Epidermal melanocyte (primary cell): ENCODE measurements at regions not wholly inside any gene's neighbourhood (a gene's known extent, or its start where the extent isn't known, plus 50 kb on each side); places are given as distances from the start of the nearest gene placed in this dataset.
"Not testable (repeated sequence)": the region's sequence is repeated elsewhere in the genome, so short reads cannot be mapped to it uniquely, and the experiment has no call there.

Experiments
- DNase-seq: peaks from one replicate; pipeline ENCODE4 v3.0.0; 2011; ENCODE audit warnings: low spot score; ENCODE audit not compliant: insufficient read length

DNA sequence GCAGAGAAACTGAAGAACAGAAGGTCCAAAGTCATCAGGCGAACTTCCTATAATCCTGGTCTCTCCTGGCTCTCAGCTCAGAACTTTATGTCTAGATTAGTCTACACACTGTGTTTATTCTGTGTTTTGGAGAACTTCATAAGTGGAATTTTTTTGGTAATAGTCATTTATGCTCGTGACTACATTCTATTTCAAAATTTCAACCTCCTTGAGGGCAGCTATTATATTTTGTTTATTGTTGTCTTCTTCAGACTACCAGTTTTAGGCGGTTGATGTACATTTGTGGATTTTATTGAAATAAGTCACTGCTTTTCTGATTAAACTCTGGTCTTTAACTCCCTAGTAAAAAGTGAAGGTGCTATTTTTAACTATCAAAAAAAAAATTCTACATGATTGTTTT, 816.6 kb downstream of the SATB2 start:
- DNase-seq = no peak

DNA sequence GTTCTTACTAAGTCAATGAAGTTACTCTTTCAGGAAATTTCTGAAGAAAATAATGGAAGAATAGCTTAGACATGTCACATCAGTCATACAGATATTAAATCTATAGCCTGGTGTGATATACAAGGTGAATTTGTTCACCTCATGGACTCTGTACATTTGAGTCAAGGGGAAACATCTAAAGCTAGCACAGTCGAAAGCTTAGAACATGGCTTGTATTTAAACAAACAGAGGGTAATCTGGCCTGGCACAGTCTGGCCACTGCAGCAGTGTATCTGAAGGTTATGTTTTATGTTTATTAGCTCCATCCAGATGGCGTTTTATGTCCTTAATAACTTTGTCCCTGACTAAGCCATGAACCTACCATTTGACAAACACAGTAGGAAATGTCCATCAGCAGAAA, 817.3 kb downstream of the SATB2 start:
- no peak for DNase-seq

DNA sequence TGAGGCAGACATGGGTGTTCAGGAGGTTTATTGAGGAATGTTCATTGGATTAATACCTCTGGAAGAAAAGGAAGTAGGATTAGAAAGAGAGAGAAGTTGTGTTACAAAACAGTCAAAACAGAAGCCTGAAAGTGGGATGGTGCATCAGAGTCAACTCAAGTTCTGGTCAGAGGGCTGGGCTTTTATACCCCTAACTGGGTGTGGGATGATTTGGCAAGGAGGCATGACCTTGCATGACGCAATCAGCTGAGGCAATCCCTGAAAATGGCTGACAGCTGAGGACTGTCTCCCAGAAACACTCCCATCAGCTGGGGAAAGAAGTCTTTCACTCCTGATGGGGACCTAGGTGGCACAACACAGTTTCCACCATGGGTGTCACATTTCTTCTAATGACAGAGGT, 818.2 kb downstream of the SATB2 start:
- no peak for DNase-seq

DNA sequence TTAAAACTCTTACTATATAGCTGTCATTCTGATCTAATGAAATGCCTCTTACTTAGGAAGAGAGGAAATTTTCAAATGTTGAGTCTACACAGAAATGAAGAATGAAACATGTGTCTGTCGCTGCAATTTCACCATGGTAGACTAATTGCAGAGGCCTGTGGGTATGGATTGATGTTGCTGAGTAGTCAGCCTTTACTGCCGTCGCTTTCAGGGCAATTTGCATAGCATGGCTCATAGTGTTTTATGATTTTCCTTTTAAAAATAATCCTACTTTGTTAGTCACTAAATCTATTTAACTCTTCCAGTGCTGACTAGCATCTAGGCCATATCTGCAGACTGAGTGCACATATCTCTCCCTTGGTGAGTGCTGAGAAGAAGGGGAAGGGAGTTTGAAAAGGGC, 819.2 kb downstream of the SATB2 start:
- no peak for DNase-seq

DNA sequence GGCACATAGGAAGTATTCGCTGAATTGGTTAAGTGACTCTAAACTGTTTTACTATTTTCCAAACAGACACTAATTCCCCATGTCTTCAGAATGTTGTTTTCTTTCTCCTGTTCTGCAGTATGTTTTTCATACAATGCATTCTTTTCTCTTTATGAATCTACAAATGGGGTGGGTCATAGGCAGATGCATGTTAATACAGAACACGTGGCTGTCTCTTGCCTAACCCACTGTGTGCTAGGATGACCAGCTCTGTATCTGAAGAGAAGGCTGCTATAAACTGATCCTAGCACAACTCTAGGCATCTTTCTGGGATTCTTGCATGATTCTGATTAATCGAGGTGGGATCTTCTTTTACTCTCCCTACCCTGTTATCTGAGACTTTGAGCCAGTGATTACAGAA, 826.0 kb downstream of the PLCL1 start:
- DNase-seq = no peak

DNA sequence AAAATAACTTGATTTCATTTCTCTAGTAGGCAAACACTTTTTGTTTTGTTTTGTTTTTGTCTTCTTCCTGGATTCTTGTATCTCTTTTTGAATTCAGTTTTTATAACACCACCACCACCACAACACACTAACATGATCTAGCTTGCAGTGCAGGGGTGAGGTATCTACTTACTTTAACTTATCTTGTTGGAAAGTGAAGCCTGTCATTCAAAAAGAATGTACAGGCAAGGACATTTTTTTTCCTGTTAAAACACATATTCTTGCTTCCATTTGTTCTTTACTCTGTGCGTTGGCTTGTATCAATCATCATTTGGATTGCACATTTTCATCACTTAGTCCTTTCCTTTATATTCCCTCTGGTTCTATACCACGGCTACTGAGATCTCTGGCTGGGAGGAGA, 824.2 kb downstream of the PLCL1 start:
- no peak for DNase-seq

DNA sequence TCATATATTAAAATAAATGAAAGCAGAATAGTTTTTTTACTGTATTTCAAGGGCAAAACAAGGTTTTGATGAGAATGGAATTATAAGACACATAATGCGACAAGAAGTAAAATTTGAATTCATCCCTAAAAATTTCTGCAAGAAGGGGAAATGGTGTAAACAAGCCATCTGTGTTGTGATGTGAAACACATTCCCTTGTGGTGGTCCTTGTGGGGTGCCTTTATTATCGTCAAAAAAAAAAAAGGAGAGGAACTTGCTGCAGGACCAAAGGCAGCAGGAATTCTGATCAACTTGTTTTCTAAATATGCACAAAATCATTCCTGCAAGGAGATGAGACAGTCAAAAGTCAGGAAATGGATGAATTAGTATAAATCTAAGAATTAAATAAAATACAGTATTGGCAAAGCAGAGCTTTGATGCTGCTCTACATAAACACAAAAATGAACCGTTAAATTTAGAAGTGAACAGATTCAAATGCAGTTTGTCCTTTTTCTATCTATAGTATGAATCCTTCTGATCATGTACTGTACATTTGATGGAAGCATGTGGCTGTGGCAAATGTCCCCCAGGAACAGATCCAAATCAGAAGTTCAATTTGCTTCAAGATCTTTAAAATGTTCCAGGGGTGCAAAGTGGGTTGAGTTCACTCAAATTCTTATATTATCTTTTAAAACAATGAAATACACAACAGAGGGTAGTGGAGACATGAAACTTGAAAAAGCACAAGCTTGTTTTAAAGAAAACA, 818.8 kb downstream of the PLCL1 start:
- no peak for DNase-seq

DNA sequence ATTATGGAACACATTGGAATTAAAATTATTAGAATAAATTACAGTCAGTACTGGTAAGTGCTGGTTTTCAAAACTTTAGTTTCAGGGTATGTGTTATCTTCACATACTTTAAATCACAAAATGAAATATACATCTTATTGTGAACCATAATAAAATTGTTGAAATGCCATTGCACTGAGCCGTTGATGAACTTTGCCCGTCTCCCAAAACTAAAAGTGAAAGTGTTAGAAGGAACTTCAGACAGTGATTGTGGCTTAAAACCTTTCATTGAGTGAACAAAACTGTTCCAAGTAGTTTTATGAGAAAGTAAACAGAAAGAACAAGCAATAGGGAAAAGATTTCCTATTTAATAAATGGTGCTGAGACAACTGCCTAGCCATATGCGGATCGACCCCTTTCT, 811.6 kb downstream of the PLCL1 start:
- DNase-seq = no peak

DNA sequence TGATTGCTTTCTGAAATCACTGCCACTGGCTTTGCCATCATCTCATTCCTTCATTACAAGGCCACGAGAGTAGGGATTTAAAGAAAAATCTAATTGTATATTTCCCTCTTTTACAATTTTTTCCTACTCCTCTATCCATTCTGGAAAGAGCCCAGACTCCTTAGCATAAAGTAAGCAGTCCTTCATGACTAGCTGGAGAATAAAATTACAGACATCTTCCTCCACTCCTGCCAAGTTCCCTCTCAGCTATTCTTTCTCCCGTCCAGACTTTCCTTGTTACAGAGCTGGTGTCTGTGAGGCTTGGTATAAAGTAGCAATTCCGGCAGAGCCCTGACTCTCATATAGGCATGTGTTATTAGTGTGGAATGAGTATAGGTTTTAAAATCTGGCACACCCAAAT, 806.8 kb downstream of the PLCL1 start:
- DNase-seq = no peak

DNA sequence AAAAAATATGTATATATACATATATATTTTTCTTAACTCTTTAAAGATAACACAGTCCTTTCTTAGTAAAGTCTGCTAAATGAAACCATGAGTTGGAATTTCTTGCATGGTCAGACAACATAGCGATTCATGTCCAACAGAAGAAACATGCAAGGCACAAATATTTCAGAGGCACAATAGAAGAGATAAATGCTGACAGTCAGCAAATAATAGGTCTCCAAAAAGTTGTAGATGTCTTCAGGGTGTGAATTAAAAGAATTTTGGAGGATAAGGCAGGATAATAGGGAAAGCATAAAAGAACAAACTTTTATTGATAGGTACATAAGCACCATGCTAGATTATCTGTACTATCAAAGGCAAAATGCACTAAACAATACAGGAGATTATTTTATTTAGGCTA, 800.2 kb downstream of the PLCL1 start:
- DNase-seq = no peak

DNA sequence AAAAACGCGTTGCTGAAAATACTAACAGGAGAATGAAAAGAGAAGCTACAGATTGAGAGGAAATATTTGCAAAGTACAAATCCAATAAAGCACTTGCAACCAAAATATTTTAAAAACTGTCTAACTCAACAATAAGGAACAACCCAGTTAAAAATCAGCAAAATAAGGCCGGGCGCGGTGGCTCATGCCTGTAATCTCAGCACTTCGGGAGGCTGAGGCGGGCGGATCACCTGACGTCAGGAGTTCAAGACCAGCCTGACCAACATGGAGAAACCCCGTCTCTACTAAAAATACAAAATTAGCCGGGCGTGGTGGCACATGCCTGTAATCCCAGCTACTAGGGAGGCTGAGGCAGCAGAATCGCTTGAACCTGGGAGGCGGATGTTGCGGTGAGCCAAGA, 798.6 kb downstream of the PLCL1 start:
- DNase-seq = not testable (repeated sequence)

DNA sequence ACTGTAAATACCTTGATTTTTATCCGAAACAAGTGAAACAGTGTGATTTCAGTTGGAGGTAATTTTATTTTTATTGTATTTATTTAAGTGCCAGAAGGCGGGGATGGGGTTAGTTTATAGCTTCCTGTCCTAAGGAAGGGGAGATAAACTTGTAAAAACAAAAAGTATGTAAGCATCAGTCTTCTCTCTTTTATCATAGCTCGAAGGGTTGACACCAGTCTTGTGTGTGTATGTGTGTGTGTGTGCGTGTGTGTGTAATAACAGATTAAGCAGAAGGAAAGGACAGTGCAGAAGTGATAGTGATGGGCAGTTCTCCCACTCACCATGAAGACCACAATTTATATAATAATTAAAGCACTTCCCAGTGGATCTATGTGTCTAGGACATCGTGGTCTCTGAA, 793.3 kb downstream of the PLCL1 start:
- no peak for DNase-seq

DNA sequence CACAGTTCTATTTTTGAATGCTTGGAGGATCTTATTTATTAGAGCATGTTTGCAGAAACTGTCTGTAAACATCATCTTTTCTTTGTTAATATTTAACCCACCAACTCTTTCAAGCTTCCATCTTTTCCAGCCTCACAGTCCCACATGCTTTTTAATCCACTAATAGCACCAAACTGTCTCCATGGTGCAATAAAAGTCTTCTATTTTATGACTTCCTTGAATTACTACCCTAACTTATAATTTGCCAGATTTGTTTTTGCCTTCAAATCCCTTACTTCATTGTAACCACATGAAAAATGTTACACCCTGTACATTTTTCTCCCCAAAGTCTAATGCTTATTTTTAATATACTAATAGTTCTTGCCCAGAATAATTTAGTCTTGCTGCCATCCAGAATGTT, 792.6 kb downstream of the PLCL1 start:
- DNase-seq = no peak

DNA sequence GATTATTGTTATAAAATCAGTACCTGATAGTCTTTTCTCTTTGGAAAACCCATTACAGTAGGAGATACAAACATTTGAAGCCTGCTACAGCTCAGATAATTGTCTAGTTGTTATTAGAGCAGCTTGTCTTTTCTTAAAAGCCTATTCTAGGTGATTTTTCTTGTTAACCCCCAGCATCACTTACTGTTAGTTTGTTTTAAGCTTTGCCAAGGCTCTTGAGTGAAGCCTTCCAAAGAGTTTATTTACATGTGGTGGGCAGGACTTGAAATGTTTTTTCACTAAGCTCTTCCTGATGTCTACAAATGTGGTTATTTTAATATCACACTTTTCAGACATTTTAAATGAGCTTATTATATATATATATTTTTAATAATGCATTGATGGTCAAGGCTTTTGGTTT, 791.3 kb downstream of the PLCL1 start:
- DNase-seq = no peak

DNA sequence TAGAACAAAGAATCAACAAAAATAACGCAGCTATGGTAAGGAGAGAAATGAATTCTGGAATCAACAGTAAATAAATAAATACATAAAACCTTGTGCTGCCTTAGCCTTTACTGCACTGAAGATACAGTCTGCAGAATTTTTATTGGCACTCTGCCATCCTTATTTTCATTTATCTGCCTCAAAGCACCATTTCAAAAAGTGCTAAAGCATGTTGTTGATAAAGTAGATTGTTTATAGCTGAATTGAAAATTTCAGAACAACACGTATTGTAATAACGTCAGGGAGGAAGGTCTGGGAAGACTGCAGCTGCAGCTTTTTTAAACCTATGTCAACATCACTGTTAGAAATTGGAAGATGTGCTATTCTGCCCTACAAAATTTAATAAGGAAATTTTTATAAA, 787.2 kb downstream of the PLCL1 start:
- no peak for DNase-seq

DNA sequence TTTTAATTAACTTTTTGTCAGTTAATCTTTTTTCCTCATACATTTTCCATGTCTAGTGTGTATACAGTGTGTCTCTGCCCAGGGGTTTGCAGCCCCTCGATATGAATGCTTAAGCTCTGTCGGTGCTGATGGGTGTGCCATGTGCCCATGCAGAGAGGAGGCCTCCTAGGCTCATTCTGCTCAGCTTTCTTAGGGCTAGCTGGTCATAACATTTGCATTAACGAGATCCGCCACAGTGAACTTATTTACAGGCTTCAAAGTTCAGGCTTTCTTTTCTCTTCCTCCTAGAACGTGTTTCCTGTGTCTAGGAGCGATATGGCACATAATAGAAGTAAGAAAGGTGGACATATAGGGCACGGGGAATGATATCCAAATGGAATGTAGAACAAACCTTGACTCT, 783.3 kb downstream of the PLCL1 start:
- DNase-seq = no peak

DNA sequence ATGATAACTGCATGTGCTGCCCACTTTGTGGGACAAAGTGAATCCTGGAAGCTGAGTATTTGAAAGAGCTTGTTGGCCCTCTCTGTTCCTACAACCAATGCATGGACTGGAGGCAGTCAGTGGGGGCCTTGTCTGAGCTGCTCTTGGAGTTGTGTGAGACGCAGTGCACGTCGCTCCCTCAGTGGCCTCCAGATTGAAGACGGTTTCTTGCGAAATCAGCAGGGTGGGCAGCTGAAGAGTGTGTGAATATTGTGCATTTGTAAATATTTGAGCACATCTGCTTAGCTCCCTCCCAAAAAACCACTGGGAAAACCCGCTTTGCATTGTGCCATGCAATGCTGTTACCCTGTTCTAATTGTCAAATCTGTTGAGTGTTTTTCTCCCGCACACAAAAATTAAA, 782.8 kb downstream of the PLCL1 start:
- no peak for DNase-seq

DNA sequence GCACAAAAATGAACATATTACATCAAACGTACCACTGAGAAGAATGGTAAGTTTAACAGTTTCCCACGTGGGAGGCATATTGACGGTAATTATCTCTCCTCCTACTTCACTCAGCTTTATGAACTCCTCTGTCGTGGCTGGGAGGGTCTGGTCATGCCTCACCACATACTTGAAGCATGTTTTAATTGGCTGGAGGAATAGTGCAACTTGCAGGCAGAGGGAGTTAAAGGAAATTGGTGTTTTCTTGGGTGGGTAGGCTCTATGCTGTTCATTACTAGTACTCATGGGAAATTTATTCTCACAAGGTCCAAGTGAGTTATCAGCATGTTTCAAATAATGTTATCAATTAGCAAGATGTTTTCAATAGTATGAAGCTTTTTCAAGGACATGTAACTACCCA, 767.0 kb downstream of the PLCL1 start:
- DNase-seq = no peak

DNA sequence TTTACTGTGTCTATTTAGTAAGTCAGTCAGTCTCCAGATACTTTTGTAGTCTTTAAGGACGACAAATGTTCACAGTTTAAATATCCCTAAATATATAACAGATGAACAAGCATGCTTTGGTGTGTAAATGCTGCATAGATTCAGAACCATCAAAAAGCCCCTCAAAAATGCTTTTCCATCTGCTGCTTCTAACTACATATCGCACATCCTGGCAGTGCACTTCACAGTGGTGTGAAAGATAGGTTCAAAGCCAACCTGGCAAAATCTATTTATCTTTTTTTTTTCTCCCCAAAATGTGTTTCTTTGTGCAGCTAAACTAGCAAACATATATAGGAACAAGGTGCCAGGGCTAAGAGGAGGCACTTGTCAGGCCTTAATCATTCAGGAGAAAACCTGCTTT, 753.8 kb downstream of the PLCL1 start:
- DNase-seq = no peak

DNA sequence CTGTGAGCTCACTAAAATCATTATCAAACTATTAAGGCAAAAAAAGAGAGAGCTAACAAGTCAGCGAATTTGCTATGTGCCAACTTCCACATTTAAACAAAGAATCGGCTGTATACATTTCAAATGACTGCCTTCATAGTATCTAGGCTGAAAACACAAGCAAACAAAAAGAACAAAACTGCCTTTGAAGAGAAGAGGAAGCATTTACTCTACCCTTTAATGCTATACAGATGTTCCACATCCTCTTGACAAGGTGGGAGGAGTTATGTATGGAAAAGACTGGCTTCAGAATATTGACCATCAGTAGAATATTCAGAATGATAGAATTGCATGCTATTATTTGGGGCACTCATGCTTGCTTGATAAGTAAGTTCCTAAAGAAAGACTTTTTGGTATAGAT, 741.7 kb downstream of the PLCL1 start:
- DNase-seq = peak; percentile 70

DNA sequence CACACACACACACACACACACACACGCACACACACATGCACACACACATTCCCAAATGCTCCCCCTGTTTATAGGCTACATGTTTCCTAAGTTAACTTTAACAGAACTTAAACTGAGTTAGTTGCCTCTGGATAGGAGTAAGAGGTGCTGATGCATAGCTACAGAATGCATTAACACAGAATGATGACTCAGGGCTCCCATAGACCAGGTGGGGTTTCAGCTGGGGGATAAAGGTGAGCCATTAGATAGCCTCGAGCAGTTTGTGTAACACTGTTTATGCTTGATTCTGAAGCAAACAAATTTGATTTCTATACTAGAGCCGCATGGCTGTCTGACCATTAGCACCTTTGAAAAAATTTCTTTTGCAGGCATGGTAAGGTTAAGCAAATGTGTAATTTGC, 741.0 kb downstream of the PLCL1 start:
- DNase-seq = no peak

DNA sequence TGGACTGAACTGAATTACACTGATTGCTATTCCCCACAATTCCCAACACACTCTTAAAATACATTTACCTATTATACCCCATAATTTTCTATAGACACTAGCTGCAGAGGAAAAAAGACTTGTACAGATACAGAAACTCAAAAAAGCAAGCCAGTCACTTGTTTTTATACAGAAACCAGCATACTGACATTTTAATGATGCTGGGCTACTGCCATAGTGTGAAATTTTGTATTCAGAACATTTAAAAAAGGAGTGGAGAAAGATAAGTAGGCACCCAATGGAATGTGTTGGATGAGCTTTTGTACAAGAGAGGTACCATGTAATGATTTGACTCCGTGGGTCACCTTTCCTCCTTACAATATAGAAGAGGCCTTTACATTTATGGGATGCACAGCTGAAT, 740.1 kb downstream of the PLCL1 start:
- no peak for DNase-seq

DNA sequence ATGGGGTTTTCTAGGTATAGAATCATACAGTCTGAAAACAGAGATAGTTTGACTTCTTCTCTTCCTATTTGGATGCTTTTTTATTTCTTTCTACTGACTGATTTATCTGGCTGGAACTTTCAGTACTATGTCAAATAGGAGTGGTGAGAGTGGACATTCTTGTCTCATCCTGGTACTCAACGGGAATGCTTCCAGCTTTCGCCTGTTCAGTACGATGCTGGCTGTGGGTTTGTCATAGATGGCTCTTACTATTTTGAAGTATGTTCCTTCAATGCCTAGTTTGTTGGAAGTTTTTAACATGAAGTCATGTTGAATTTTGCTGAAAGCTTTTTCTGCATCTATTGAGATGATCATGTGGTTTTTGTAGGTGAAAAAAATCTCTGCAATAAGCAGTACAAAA, 730.4 kb downstream of the PLCL1 start:
- DNase-seq = no peak
